K562 (cell line): ENCODE measurements at regions not wholly inside any gene's neighbourhood (a gene's known extent, or its start where the extent isn't known, plus 50 kb on each side); places are given as distances from the start of the nearest gene placed in this dataset.

Experiments used
- DACH1 ChIP-seq: fragments of 450-650 bp; IDR thresholded peaks from 2 replicates; pipeline ENCODE4 v1.6.1; 2018; ENCODE audit not compliant: partially characterized antibody
- SP1 ChIP-seq: sonication (generic); formaldehyde crosslinking; IDR thresholded peaks from 2 replicates; pipeline ENCODE4 v1.8.1; 2022; ENCODE audit warnings: mild to moderate bottlenecking, missing genetic modification reagents
- STAT5B ChIP-seq: fragments of 250-450 bp; sonication (Bioruptor Pico); IDR thresholded peaks from 2 replicates; pipeline ENCODE4 v1.8.0; 2021; ENCODE audit warnings: mild to moderate bottlenecking, inconsistent platforms
- ZNF140 ChIP-seq: fragments of 250-450 bp; sonication (Bioruptor Pico); IDR thresholded peaks from 2 replicates; pipeline ENCODE4 v1.8.0; 2021; ENCODE audit warnings: moderate library complexity, mild to moderate bottlenecking, inconsistent platforms
- TF ChIP-seq, protein P1 (sequence below), 2 experiments: fragments of 450-650 bp; IDR thresholded peaks; 2 replicates each; pipeline ENCODE4 v1.6.1; 2016; ENCODE audit warnings: mild to moderate bottlenecking in 2 of 2, borderline replicate concordance in 1 of 2, low read depth in 1 of 2, moderate library complexity in 1 of 2

DNA sequence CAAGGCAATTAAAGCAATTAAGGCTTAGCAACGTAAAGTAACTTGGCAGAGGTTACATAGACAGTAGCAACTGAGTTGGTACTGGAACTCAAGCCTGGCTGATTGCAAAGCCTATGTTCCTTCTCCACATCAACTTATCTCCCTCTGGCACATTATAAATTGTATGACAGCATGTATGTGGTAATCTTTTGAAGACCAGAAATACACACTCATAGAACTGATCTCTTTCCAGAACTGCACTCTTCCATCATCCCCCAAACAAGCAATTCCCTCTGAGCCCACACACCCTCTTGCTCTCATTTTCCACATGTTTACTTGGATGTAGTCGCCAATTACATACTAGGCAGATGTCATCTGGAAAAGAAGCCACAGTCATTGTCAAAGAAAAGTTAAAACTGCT is 502.2 kb downstream of the PLPP3 start (continued):
- TF ChIP-seq, protein P1, sequence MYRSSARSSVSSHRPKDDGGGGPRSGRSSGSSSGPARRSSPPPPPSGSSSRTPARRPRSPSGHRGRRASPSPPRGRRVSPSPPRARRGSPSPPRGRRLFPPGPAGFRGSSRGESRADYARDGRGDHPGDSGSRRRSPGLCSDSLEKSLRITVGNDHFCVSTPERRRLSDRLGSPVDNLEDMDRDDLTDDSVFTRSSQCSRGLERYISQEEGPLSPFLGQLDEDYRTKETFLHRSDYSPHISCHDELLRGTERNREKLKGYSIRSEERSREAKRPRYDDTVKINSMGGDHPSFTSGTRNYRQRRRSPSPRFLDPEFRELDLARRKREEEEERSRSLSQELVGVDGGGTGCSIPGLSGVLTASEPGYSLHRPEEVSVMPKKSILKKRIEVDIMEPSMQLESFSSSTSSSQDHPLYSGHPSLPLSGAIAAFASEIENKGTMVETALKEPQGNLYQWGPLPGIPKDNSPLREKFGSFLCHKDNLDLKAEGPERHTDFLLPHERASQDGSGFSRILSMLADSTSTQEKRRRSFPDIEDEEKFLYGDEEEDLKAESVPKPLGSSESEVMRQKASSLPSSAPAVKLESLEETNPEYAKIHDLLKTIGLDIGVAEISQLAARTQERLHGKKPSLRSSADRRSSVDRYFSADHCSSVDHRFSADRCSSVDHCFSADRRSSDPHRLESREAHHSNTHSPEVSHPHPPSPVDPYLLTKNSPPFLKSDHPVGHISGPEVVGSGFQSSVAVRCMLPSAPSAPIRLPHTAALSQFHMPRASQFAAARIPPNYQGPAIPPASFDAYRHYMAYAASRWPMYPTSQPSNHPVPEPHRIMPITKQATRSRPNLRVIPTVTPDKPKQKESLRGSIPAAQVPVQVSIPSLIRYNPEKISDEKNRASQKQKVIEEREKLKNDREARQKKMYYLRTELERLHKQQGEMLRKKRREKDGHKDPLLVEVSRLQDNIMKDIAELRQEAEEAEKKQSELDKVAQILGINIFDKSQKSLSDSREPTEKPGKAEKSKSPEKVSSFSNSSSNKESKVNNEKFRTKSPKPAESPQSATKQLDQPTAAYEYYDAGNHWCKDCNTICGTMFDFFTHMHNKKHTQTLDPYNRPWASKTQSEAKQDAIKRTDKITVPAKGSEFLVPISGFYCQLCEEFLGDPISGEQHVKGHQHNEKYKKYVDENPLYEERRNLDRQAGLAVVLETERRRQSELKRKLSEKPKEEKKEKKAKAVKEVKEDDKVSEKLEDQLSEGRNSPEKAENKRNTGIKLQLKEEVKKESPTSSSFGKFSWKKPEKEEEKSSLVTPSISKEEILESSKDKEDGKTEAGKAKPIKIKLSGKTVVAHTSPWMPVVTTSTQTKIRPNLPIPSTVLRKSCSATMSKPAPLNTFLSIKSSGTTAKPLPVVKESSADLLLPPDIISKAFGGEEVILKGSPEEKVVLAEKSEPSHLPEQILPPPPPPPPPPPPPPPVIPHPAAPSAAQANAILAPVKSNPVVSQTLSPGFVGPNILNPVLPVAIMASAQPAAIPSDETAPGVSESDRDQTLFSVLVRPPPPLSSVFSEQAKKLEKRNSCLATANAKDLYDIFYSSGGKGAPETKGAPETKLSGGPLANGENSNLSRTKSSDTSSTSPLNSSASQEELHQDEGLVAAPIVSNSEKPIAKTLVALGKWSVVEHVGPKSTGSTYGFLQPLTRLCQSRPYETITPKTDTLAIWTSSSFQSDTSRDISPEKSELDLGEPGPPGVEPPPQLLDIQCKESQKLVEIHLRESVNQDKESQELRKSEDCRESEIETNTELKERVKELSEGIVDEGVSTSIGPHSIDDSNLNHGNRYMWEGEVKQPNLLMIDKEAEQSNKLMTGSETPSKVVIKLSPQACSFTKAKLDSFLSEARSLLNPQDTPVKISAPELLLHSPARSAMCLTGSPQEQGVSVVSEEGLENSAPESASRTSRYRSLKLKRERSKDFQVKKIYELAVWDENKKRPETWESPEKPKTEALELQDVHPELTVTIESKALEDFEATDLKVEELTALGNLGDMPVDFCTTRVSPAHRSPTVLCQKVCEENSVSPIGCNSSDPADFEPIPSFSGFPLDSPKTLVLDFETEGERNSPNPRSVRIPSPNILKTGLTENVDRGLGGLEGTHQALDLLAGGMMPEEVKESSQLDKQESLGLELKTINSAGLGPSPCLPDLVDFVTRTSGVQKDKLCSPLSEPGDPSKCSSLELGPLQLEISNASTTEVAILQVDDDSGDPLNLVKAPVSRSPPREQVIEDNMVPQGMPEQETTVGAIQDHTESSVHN (IDR thresholded peaks at IDR 0.05; ENCODE audit: borderline replicate concordance in 1 of 2, low read depth in 1 of 2), result no peak
- no peak for TF ChIP-seq SP1 (CRISPR knock-in tag)
- TF ChIP-seq ZNF140, result no peak
- no peak for TF ChIP-seq STAT5B
- no peak for TF ChIP-seq DACH1
